Smooth muscle cell (in vitro differentiated cells): ENCODE measurements at regions not wholly inside any gene's neighbourhood (a gene's known extent, or its start where the extent isn't known, plus 50 kb on each side); places are given as distances from the start of the nearest gene placed in this dataset.

Experiments
- DNase-seq: peaks from one replicate; lab custom pipeline; 2025; ENCODE audit not compliant: unreplicated experiment; lab: John Stamatoyannopoulos, UW
- H2AFZ ChIP-seq: fragments of 200-600 bp; sonication (generic); 2 replicates; pipeline ENCODE4 v1.6.0; 2016; ENCODE audit warnings: antibody characterized with exemption, low read depth, mild to moderate bottlenecking
- H3F3A ChIP-seq: fragments of 200-600 bp; sonication (generic); 2 replicates; pipeline ENCODE4 v1.6.0; 2017; ENCODE audit warnings: antibody characterized with exemption, low read depth
- H3K27ac ChIP-seq: fragments of 200-600 bp; sonication (generic); 2 replicates; pipeline ENCODE4 v1.5.1; 2016; ENCODE audit warnings: low read depth, mild to moderate bottlenecking
- H3K27me3 ChIP-seq: fragments of 200-600 bp; sonication (generic); 2 replicates; pipeline ENCODE4 v1.6.1; 2016; ENCODE audit warnings: low read depth, mild to moderate bottlenecking
- H3K36me3 ChIP-seq: fragments of 200-600 bp; sonication (generic); 2 replicates; pipeline ENCODE4 v1.5.1; 2016; ENCODE audit warnings: low read depth
- H3K4me1 ChIP-seq: fragments of 200-600 bp; sonication (generic); 2 replicates; pipeline ENCODE4 v1.5.1; 2016; ENCODE audit warnings: low read depth
- H3K4me2 ChIP-seq: fragments of 200-600 bp; sonication (generic); 2 replicates; pipeline ENCODE4 v1.6.0; 2016; ENCODE audit warnings: mild to moderate bottlenecking
- H3K4me3 ChIP-seq: fragments of 200-600 bp; sonication (generic); 2 replicates; pipeline ENCODE4 v1.5.1; 2016; ENCODE audit warnings: mild to moderate bottlenecking
- H3K79me2 ChIP-seq: fragments of 200-600 bp; sonication (generic); 2 replicates; pipeline ENCODE4 v1.6.0; 2016; ENCODE audit warnings: low read depth, mild to moderate bottlenecking
- H3K9ac ChIP-seq: fragments of 200-600 bp; sonication (generic); 2 replicates; pipeline ENCODE4 v1.6.0; 2016; ENCODE audit warnings: low read depth
- H3K9me3 ChIP-seq: fragments of 200-600 bp; sonication (generic); replicated peaks from 2 replicates; pipeline ENCODE4 v1.5.1; 2016; ENCODE audit warnings: low read depth
- H4K20me1 ChIP-seq: fragments of 200-600 bp; sonication (generic); 2 replicates; pipeline ENCODE4 v1.6.0; 2016; ENCODE audit warnings: low read depth
- CTCF ChIP-seq: fragments of 200-600 bp; sonication (generic); IDR thresholded peaks from 2 replicates; pipeline ENCODE4 v1.5.1; 2017; ENCODE audit warnings: borderline replicate concordance, mild to moderate bottlenecking, antibody characterized with exemption; ENCODE audit not compliant: insufficient read depth, poor library complexity, severe bottlenecking
- WGBS: methylation state at CpG from one replicate; pipeline ENCODE4 v1.1.7; 2016; ENCODE audit warnings: low lambda C conversion rate; 5-methylcytosine and 5-hydroxymethylcytosine counted together

- no peak for DNase-seq
Observed at GRCh38 chr16:82370282-82370681, 200.3 kb upstream of the MPHOSPH6 start.

GRCh38 chr16:82368041-82368440 is 198.0 kb upstream of the MPHOSPH6 start:
- no peaks in the 10 kb centered on the region for H3F3A ChIP-seq
- DNase-seq: no peak
- no peaks in the 10 kb centered on the region for H3K9me3 ChIP-seq

More at GRCh38 chr16:82370282-82370681, 200.3 kb upstream of the MPHOSPH6 start:
- no peak overlapping the region for H3K9ac ChIP-seq
- H3K79me2 ChIP-seq: no peaks in the 10 kb centered on the region
- no peaks in the 10 kb centered on the region for H3K4me1 ChIP-seq
- H4K20me1 ChIP-seq: no peaks in the 10 kb centered on the region
- H2AFZ ChIP-seq: no peak overlapping the region
- peaks cover 42% of the 10 kb centered on the region for H3K27me3 ChIP-seq
- 100% methylated on average over 1 of the region's 1 CpG for WGBS
- H3K4me3 ChIP-seq: no peak overlapping the region
- H3K4me2 ChIP-seq: no peak overlapping the region
- no peaks in the 10 kb centered on the region for H3K36me3 ChIP-seq
- H3F3A ChIP-seq: no peaks in the 10 kb centered on the region
- no peaks in the 10 kb centered on the region for H3K9me3 ChIP-seq
- TF ChIP-seq CTCF: no peak
- no peak overlapping the region for H3K27ac ChIP-seq

GRCh38 chr16:82366462-82366861 is 196.4 kb upstream of the MPHOSPH6 start:
- H2AFZ ChIP-seq: no peak overlapping the region
- no peaks in the 10 kb centered on the region for H3K79me2 ChIP-seq

More at GRCh38 chr16:82368041-82368440, 198.0 kb upstream of the MPHOSPH6 start:
- no peak overlapping the region for H3K9ac ChIP-seq
- no peak overlapping the region for H3K4me3 ChIP-seq
- H3K27me3 ChIP-seq: peaks cover 38% of the 10 kb centered on the region
- H4K20me1 ChIP-seq: no peaks in the 10 kb centered on the region
- H3K4me1 ChIP-seq: no peaks in the 10 kb centered on the region
- H3K36me3 ChIP-seq: no peaks in the 10 kb centered on the region
- no peak overlapping the region for H2AFZ ChIP-seq
- H3K79me2 ChIP-seq: no peaks in the 10 kb centered on the region
- TF ChIP-seq CTCF: peak; percentile 25
- no peak overlapping the region for H3K27ac ChIP-seq
- no peak overlapping the region for H3K4me2 ChIP-seq

More at GRCh38 chr16:82366462-82366861, 196.4 kb upstream of the MPHOSPH6 start:
- no peaks in the 10 kb centered on the region for H3K9me3 ChIP-seq
- H3K4me3 ChIP-seq: no peak overlapping the region
- DNase-seq: no peak
- WGBS: 97% methylated on average over 2 of the region's 2 CpGs
- no peaks in the 10 kb centered on the region for H3F3A ChIP-seq
- no peak overlapping the region for H3K27ac ChIP-seq
- H3K4me1 ChIP-seq: no peaks in the 10 kb centered on the region
- peaks cover 22% of the 10 kb centered on the region for H3K27me3 ChIP-seq
- H3K9ac ChIP-seq: no peak overlapping the region
- no peaks in the 10 kb centered on the region for H3K36me3 ChIP-seq
- H4K20me1 ChIP-seq: no peaks in the 10 kb centered on the region
- H3K4me2 ChIP-seq: no peak overlapping the region
- no peak for TF ChIP-seq CTCF
